Astrocyte (in vitro differentiated cells and primary cell): ENCODE measurements at regions not wholly inside any gene's neighbourhood (a gene's known extent, or its start where the extent isn't known, plus 50 kb on each side); places are given as distances from the start of the nearest gene placed in this dataset.

Experiments used
- CTCF ChIP-seq: IDR thresholded peaks from 2 replicates; pipeline ENCODE4 v1.5.1; 2011; ENCODE audit warnings: low read depth, mild to moderate bottlenecking, inconsistent platforms, low read length, moderate library complexity; ENCODE audit not compliant: insufficient read depth
- EZH2 ChIP-seq: IDR thresholded peaks from 2 replicates; pipeline ENCODE4 v1.6.1; 2012; ENCODE audit warnings: mild to moderate bottlenecking, low read length, inconsistent platforms; ENCODE audit not compliant: insufficient read depth

GRCh38 chr14:104428333-104428851, 151.2 kb upstream of the C14orf180 start:
- TF ChIP-seq CTCF = no peak
- no peak for TF ChIP-seq EZH2
